Stimulated activated naive CD8-positive, alpha-beta T cell treated with anti-CD3 and anti-CD28 coated beads, Interleukin-15, Interleukin-2, amounts not matched to agents 100 U/mL and 50 U/mL, for 24 hours (primary cell): ENCODE measurements at regions not wholly inside any gene's neighbourhood (a gene's known extent, or its start where the extent isn't known, plus 50 kb on each side); places are given as distances from the start of the nearest gene placed in this dataset.

Experiments
- ATAC-seq: fragments of 150-1000 bp; cut with Tn5 transposase; one replicate; pipeline ENCODE4 v1.10.0; 2021
- DNase-seq: peaks from one replicate; pipeline ENCODE4 v3.0.0; 2021

DNA sequence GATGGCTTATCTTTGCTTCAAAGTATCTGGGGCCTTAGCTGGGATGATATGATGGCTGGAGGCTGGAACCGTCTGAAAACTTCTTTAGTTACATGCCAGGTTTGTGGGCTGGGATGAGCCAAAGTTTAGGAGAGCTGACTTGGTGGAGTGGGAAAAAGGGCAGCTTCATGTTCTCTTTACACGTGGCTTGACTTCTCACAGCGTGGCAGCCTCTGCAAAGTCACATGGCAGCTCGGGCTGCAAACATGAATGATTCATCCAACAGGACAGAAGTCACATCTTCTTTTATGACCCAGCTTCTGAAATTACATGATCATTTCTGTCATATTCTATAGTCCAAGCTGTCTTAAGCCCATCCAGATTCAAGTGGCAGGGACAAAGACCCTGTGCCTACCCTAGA, 176.0 kb downstream of the OLFM4 start:
- DNase-seq (no peak), ATAC-seq (no peak)

DNA sequence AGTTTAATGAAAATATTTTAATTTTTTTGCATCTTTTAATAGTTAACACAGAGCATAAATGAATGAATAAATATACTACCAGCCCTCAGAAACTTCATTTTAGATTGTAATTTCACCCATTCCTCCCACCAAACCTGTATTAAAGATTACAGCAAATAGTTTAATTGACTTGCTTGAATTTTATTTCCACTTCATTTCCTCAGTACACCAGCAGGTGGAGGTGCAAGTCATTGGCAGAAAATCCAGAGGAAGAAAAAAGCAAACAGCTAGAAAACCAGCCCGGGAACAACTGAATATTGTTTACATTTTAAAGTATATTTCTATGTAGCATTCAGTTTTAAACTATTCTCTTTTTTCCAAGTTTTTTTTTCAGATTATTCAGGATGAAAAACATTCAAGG, 177.8 kb downstream of the OLFM4 start:
- DNase-seq: no peak
- no peak for ATAC-seq

DNA sequence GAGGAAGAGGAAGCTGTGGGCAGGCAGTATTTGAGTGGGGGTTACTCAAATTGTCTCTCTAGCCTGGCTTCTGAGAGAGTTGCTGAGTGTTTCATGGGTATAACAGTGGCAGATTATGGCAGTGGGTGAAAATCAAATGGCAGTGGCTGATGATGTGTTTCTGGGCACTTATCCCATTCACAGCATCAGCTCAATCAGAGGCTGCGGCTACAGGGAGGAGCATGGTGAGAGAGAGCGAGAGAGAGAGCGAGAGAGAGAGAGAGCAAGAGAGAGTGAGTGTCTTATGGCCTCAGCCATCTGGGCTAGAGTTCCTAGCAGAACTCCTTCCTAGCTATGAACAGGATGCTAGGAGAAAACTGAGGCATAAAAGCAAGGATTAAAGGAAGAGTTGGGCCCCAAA, 178.9 kb downstream of the OLFM4 start:
- no peak for ATAC-seq
- DNase-seq: no peak

DNA sequence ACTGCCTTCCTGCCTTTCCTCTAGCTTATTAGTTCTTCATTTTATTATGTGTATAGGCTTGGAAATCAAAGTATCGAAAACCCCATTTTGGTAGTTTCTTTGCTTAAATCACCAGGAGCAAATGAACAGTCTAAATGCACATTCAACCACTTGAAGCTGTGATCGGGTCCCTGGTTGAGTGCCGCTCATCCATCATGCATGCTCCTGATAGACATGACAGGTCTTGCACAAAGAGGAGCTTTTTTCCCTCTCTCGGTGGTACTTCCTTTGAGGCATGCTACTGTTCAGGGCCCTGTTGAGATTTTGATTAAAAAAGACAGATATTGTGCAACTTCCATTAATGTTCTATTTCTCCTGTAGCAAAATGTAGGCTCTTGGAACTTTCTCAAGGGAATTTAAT, 185.8 kb downstream of the OLFM4 start:
- DNase-seq: no peak
- no peak for ATAC-seq

DNA sequence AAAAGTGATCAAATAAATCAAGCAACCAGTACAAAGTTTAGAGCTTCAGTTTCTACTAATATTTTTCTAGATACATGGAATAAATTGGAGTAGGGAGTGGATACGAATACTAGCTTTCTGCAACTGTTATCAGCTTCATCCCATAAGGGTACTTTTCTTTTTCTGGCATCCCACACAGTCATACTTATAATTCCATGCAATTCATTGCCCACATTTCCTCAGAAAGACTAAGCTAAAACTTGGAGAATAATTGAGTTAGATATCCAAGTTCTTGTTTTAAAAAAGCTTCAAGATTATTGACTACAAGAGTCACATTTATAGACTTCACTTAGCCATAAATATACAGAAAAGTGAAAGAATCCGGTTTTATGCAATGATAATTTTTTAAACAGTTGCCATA, 186.9 kb downstream of the OLFM4 start:
- ATAC-seq: no peak
- no peak for DNase-seq

DNA sequence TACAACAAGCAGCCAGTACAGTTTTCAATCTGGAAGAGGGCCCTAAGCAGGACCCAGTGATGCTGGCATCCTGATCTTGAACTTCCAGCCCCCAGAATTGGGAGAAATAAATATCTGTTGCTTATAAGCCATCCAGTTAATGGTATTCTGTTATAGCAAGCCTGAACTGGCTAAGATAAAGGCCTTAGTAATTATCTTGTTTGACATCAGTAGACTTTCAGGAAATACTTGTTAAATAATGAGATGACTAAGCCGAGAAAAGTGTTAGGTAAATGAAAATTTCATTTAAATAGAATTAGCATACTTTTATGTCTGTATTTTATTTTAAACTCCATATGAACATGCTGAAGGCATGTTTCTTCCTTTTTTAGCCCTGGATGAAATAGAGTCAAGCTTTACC, 188.2 kb downstream of the OLFM4 start:
- no peak for ATAC-seq
- DNase-seq: no peak

DNA sequence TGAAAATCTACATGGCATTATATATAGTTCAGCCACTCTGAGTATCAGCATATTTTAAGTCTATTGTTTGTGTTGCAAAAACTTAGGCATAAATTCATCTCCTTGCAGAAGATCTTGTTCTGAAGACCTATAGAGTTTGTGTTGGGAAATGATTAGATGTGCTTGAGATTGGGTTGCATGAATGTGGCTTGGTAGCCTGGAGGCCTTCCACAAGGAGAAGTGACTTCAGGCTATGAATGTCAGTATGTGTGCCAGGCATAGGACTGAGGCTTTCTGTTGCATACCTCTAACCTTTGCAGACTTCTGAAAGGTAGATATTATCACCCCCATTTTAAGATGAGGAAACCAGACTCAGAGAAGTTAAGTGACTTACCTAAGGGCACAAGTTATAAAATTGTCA, 188.6 kb downstream of the OLFM4 start:
- ATAC-seq (no peak), DNase-seq (no peak)

DNA sequence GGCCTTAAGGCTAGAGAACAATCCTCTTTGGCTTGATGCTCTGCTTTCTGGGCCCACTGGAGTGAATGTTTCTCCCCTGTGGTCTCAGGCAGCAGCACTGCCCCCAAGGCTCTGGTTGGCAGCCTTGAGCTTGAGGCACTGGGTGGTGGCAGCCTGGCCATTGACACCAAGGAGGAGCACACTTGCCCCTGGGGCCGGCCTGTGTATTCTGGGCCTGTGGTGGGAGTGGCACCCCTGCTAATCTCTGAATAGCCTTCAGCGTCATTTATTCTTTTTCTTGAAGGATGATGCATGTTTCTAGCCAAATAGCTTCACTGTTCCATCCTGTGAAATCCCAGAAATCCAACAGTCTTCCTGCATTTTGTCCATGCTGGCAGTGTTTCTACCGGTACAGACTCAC, 191.4 kb downstream of the OLFM4 start:
- no peak for DNase-seq

DNA sequence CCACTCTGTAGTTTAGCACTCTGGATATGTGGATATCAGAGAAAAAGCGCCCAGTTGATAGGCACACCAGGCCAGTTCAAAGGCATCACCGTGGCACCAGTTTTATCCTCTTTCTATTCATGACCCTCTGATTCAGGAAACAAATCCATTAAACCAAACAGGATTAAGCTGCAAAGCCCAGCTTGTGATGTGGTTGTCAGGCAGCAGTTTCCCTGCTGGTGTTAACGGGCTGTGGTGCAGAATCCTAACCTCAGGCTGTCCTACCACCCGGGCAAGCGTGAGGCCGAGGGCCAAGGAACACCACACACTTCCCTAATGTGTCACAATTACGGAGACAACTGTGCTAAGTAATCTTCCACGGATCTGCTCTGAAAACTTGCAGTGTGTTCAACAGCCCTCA, 209.1 kb downstream of the OLFM4 start:
- no peak for ATAC-seq

More for the DNA sequence above, 191.4 kb downstream of the OLFM4 start:
- no peak for ATAC-seq

DNA sequence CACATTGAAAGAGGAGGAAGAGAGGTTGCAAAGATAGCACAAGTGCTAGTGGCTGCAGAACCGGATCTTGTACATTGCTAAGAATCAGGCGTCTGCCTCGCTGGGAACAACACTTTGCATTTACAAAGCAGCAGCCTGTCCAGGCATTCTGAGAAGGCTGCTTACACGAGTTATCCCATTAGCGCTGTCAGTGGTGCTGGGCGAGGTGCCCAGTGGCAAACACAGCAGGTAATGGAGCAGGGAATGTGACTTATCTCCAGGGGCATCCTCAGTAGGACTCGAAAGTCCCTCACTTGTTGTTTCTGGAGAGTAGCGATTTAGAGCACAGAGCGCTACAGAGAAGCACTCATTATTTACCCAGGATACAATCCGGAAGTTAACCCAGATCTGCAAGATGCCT, 209.6 kb downstream of the OLFM4 start:
- no peak for DNase-seq
- ATAC-seq: no peak

More for the DNA sequence above, 209.1 kb downstream of the OLFM4 start:
- no peak for DNase-seq

DNA sequence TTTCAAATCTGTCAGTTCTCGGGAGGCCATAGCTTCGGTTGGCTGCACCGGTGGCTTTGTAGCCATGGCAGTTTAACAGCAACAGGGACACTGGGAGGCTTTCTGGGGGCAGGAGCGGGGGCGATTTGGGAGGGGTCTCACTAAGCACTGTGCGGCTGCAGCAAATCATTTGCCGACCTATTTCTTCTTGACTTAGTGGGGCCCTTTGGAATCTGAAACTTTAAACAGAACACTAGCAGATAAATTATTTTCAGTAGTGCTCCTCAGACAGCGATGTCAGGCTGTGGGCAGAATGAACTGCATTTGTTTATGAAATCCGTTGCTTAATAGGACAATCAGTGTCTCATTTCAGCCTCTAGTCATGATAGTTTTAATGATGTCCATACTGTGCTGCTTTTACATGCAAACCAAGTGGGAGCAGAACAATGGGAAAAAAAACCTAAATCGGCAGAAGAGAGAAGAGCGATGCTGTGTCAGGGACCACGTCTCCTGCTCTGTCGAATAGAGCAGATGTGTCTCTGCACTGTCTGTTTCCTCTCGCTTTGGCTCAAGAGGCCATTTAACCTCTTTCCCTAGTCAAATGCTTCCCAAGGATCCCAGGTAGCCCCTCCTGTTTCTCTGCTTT, 211.9 kb downstream of the OLFM4 start:
- DNase-seq (no peak), ATAC-seq (no peak)

DNA sequence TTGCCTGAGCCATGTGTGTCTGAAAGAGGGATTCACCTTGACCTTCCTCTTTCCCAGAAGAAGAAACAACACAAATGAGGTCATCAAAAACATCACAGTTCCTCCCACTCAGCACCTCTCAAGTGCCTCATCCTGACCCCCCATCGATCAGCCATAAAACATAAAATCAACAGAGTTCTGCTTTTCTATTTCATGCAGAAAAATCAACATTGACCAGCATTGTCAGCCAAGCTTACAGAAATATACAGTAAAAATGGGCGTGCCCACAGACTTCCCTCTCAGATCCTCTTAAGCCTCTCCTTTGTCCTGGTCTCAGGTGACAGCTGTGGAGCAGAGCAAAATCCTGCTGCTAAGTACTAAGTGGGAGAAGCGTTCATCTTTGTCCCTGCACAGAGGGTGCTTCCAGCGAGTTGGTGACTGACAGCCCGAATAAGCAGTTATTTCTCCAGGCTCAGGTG, 213.3 kb downstream of the OLFM4 start:
- no peak for DNase-seq
- no peak for ATAC-seq

DNA sequence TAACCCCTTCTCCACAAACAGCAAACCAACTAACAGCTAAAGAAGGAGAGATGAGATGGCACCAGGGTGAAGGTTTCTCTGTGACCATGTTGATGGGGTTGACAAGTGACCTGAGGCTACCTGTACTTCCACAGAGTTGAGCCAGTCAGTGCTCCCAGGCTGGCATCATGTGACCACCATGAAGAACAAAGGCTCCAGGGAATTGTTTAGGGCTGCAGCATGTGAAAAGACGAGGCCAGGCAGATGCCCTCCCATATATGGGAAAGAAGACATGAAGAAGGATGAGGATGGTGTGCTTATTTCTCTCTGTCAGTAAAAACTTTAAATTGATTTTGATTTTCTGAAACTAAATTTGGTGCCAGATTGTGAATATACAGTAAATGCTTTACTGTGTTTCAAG, 220.6 kb downstream of the OLFM4 start:
- ATAC-seq (no peak), DNase-seq (no peak)

DNA sequence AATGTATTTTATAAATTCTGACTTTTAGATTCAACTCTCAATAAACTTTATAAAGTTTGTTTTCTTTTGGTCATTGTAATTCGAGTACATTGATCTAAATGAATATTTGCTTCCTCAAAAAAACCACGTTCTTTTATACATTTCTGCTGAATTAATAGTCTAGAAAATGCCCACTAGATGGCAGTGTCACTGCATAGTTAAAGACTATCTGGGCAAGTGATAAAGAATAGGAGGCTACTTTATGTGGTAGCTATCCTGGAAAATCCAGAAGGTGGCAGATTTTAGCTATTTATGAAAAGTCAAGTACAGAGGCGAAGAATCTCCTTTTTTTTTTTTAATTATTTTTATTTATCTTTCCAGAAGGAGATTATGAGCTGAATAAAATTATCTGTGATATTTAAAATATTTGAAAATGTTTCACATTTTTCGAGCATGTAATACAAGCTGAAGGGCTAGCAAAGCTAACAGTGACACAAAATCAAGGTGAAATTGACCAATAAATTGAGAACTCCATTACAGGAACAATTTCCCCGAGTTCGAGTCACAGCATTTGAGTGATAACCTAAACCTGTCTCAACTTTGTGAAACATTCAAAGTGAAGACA, 221.8 kb downstream of the OLFM4 start:
- ATAC-seq (peak; percentile 71), DNase-seq (peak; percentile 4)

DNA sequence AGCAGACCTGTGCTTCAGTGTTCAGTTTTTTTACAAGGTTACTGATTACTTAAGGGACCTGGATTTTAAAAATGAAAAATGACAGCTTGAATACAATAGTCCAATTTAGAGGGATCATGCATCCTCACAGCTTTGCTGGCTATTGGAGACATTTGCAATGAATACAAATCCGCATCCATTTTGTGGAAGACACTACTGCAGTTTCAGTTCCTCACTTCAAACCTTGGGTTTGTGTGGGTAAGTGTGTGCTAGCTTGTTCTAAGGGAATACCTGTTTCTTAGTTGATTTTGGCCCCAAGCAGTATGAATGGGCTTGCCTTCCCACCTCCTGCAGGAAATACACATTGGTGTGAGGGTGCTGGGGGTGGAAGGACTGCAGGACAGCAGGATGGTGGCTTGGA, 222.4 kb downstream of the OLFM4 start:
- DNase-seq (no peak), ATAC-seq (no peak)

DNA sequence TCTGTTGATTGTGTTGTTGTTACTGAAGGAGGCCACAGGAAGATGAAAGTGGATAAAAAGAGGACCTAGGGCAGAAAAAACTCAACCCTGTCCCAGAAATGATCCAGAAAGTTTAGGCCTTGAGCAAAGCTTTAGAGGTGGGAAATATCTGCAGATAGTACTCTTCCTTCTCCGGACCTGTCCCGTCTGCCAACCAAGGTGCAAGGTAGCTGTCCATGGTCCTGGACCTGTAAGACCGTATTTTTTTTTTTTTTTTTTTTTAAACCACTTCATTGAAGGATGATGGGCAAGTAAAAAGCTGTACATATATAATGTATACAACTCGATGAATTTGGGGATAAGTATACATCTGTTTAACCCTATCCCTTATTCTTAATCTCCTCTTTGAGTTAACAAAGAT, 225.9 kb downstream of the OLFM4 start:
- ATAC-seq: no peak
- no peak for DNase-seq

DNA sequence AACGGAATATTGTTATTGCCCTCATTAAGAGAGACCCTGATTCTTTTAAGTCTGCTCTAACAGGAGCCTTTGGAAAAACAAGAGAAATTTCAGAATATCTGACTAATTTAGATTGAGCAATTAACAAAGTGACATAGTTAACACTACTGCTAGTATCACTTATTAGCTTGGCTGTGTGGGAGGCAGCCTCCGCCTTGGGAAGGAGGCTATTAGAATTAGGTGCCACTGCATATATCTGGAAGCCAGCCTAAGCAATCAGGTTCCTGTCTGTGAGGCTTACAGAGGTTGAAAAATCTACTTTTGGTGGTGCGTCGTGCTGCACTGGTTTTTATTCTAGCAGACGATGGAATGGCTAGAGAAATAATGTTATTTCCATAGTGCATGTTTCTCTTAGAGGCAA, 227.2 kb downstream of the OLFM4 start:
- ATAC-seq: no peak

DNA sequence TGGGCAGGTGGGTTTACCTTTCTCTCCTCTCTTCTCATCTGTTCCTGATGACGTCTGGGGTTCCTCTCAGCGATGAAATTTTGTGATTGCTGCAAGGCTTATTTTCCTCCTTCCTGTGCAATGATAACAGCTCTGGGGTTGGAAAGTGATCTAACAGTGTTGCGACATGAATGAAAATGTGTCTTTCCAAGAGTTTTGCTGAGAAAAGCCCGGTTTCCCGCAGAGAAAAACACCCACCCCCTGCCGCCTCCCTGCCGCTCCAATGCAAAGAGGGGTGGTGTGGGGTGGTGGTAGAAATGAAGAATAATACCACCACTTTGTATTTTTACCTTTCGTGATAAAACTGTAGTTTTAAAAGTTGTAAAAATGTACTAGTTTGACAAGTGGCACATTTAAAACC, 232.0 kb downstream of the OLFM4 start:
- DNase-seq (no peak), ATAC-seq (no peak)

More for the DNA sequence above, 227.2 kb downstream of the OLFM4 start:
- no peak for DNase-seq

DNA sequence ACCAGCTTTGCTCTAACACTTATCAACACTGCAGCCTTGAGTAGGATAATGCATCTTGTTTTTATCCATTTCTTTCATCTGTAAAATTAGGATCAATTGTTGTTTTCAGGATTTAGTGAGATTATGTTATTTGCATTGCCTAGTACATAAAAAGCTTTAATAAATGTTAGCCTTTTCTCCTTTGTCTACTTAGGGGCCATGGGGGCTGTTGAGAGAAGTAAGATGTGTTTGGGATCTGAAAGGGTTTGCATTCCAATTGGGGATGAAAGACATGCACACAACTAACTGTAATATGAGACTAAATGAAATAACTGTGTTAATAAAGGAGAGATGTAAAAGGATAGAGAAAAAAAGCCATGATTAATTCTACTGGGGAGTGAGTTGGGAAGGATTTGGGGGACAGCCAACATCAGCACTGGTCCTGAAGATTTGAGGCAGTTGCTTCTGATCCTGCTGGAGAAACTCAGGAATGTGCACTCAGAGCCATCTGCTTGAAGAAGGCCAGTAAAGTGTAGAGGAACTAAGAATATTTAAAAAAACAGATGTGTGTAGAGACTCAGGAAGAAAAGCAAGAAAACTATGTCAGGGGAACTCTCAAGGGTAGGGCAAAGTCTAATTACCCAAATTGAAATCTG, 236.3 kb downstream of the OLFM4 start:
- DNase-seq (no peak), ATAC-seq (no peak)

DNA sequence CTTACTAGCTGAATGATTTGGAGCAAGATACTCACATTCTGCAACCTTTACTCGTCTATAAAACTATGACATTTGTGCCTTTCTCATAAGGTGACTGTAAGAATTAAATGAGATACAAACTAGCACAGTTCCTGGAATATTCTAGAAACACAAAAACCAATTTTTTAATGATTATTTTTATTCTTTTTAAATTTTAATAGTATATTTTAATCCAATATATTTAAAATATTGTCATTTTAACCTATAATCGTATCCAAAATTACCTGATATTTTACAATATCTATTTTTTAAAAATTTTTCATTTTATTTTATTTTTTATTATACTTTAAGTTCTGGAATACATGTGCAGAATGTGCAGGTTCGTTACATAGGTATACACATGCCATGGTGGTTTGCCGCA, 238.1 kb downstream of the OLFM4 start:
- no peak for ATAC-seq
- DNase-seq: no peak

DNA sequence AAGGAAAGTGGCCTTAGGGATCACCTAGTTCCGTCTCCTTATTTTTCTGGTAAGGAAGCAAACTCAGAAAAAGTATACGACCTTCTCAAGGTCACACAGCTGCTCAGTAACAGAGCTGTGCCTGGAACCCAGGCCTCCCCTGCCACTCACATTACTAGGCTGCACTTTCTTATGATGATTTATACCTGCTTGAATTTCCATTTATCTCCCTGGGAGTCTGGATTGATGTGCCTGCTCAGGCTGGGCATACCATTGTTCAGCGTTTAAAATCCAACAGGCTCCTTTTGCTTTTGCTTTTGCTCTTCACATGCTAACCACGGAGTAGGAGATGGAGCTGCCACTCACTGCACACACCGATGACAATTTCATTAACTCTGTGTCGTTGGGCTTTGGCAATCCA, 241.0 kb downstream of the OLFM4 start:
- ATAC-seq (no peak), DNase-seq (no peak)

DNA sequence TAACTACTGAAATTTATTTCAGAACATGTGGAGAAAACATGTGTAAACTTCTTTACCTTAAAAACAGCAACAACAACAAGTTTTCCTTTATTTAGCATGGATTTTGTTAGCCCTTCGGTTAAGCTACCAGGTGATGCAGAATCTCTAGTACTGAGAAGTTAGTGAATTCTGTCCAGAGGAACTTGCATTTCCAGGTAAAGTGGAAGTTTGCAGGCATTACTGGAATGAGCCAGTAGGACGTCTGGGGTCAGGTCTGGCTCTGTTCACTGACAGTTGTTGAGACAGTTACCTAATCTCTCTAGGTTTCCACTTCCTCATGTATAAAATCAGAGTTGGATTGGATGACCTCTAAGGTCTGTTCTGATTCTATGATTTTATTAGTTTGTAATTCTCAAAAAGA, 244.3 kb downstream of the OLFM4 start:
- ATAC-seq: no peak
- DNase-seq: no peak

DNA sequence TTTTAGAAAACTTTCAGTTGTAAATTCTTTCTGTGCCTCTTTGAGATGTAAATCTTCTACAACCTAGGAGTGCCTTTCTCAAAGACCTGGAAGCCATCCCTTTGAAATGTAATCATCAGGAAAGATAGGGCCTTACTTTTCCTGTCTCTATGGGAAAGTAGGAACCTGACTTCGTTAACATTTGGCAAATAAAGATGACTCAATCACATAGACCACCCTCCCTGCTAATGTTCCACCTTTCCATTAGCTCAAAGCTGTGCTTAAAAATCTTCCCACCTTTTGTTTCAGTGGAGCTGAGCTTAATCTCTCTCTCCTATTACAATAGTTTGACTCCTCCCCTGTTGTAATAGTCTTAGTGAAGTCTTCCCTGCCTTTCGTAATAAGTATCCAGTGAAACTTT, 247.7 kb downstream of the OLFM4 start:
- DNase-seq (no peak), ATAC-seq (no peak)

DNA sequence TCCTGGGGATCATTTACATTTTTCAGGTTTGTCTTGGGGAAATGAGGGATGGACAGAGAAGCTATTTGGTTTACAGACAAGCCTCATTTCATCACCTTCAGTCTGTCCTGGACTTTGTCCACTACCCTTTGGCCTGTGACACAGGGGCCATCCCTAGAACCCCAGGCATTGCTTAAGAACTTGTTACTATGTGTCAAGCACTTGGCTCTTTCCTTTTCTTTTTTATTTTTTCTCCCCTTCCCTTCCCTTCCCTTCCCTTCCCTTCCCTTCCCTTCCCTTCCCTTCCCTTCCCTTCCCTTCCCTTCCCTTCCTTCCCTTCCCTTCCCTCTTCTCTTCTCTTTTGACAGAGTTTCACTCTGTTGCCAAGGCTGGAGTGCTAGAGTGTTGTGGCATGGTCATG, 253.1 kb downstream of the OLFM4 start:
- no peak for DNase-seq
- no peak for ATAC-seq
